HG02885 (cell line): ENCODE measurements at regions not wholly inside any gene's neighbourhood (a gene's known extent, or its start where the extent isn't known, plus 50 kb on each side); places are given as distances from the start of the nearest gene placed in this dataset.

Experiments used
- ATAC-seq: cut with Tn5 transposase; IDR thresholded peaks from one replicate; pipeline ENCODE4 v1.9.1; 2021; ENCODE audit warnings: mild to moderate bottlenecking; ENCODE audit not compliant: unreplicated experiment, poor library complexity

GRCh38 chr3:180183346-180183745 lies 146.6 kb upstream of the PEX5L start:
- no peak for ATAC-seq

GRCh38 chr3:180184816-180185215 lies 148.1 kb upstream of the PEX5L start:
- no peak for ATAC-seq

GRCh38 chr3:180185650-180186049 lies 148.9 kb upstream of the PEX5L start:
- ATAC-seq = no peak

GRCh38 chr3:180188512-180189309 lies 152.0 kb upstream of the PEX5L start:
- ATAC-seq = peak; percentile 88

GRCh38 chr3:180189310-180189648 lies 152.5 kb upstream of the PEX5L start:
- peak; percentile 21 for ATAC-seq

GRCh38 chr3:180196658-180197057 lies 159.9 kb upstream of the PEX5L start:
- ATAC-seq = no peak

GRCh38 chr3:180199417-180199995 lies 162.8 kb upstream of the PEX5L start:
- no peak for ATAC-seq

GRCh38 chr3:180215866-180216265 lies 179.1 kb upstream of the PEX5L start:
- no peak for ATAC-seq

- ATAC-seq = no peak
Observed at GRCh38 chr3:180223268-180223667, 186.5 kb upstream of the PEX5L start.

GRCh38 chr3:180229113-180229512 lies 192.4 kb upstream of the PEX5L start:
- no peak for ATAC-seq

- ATAC-seq = no peak
Observed at GRCh38 chr3:180239939-180240338, 203.2 kb upstream of the PEX5L start.

GRCh38 chr3:180246688-180247195 lies 210.0 kb upstream of the PEX5L start:
- no peak for ATAC-seq

- ATAC-seq = no peak
Observed at GRCh38 chr3:180250172-180250571, 213.4 kb upstream of the PEX5L start.

- no peak for ATAC-seq
Observed at GRCh38 chr3:180252683-180253082, 215.9 kb upstream of the PEX5L start.

- no peak for ATAC-seq
Observed at GRCh38 chr3:180253283-180253682, 216.5 kb upstream of the PEX5L start.

- ATAC-seq = no peak
Observed at GRCh38 chr3:180264479-180264878, 227.7 kb upstream of the PEX5L start.

- no peak for ATAC-seq
Observed at GRCh38 chr3:180265551-180265950, 228.8 kb upstream of the PEX5L start.

- peak; percentile 98 for ATAC-seq
Observed at GRCh38 chr3:180267202-180267843, 230.6 kb upstream of the PEX5L start.

- no peak for ATAC-seq
Observed at GRCh38 chr3:180274536-180274935, 237.8 kb upstream of the PEX5L start.

GRCh38 chr3:180275176-180275575 lies 238.4 kb upstream of the PEX5L start:
- no peak for ATAC-seq

GRCh38 chr3:180277041-180277440 lies 240.3 kb upstream of the PEX5L start:
- ATAC-seq = no peak
